SIG-M5 treated with dmso at 0.1 percent for 504 hours (cell line): ENCODE measurements at regions not wholly inside any gene's neighbourhood (a gene's known extent, or its start where the extent isn't known, plus 50 kb on each side); places are given as distances from the start of the nearest gene placed in this dataset.
"Not testable (repeated sequence)": the region's sequence is repeated elsewhere in the genome, so short reads cannot be mapped to it uniquely, and the experiment has no call there.

Experiments
- DNase-seq: peaks from one replicate; lab custom pipeline; 2025; ENCODE audit not compliant: unreplicated experiment; lab: John Stamatoyannopoulos, UW

GRCh38 chr14:44788612-44789011, 173.1 kb downstream of the KLHL28 start:
- no peak for DNase-seq

DNA sequence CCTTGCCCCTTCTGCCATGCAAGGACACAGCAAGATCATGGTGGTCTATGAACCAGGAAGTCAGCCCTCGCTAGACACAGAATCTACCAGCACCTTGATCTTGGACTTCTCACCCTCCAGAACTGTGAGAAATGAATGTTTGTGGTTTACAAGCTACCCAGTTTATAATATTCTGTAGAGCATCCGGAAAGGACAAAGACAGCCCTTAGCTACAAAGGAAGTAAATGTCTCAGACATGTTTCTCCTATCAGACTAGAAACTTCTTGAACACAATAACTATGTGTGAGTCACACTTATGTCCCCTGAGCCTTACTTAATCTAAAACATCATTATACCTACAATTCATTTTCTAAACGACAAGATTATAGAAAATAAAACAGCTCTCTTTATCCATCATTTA, 176.7 kb downstream of the KLHL28 start:
- DNase-seq = no peak

GRCh38 chr14:44783901-44784300, 177.8 kb downstream of the KLHL28 start:
- no peak for DNase-seq

- no peak for DNase-seq
Measured at GRCh38 chr14:44782775-44783238, 178.9 kb downstream of the KLHL28 start.

DNA sequence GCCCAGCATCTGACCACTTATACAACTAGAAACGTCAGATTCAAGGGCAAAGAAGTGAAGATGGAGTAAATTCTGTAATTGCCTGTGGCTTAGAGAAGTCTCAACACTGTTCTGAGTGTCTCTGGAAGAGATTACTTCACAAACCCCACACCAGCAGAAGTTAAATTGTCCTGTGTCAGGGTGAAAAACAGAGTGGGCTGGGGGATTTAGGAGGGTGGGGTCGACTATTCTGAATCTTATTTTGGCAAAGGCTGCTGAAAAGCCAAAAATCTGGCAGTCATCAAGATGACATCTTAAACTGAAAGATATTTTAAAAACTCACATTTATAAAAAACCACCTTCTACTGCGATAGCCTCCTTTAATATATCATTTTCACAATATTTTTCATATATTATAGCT, 180.8 kb downstream of the KLHL28 start:
- no peak for DNase-seq

GRCh38 chr14:44778604-44779003, 183.1 kb downstream of the KLHL28 start:
- peak; percentile 33 for DNase-seq

- no peak for DNase-seq
Measured at GRCh38 chr14:44777584-44777983, 184.2 kb downstream of the KLHL28 start.

- no peak for DNase-seq
Measured at GRCh38 chr14:44775248-44775647, 186.5 kb downstream of the KLHL28 start.

GRCh38 chr14:44774396-44774795, 187.4 kb downstream of the KLHL28 start:
- no peak for DNase-seq

- peak; percentile 40 for DNase-seq
Measured at GRCh38 chr14:44771496-44771895, 190.3 kb downstream of the KLHL28 start.

DNA sequence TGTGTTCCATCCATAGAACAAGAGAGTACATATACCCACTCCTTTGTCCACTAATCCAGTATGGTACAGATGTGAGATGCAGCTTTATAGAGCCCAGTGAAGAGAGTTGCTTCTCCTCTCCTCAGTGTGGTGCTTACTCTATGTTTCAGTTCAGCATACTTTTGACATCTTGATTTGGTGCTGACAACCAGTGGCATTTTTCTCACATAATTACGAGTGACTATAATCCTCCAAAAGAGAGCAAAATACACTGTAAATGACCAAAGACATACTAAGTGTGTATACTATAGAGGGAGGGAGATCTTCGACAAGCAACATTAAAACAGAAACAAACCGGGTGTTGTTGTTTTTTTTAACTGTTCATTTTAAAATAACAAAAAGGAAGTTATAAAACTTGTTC, 191.5 kb downstream of the KLHL28 start:
- no peak for DNase-seq

DNA sequence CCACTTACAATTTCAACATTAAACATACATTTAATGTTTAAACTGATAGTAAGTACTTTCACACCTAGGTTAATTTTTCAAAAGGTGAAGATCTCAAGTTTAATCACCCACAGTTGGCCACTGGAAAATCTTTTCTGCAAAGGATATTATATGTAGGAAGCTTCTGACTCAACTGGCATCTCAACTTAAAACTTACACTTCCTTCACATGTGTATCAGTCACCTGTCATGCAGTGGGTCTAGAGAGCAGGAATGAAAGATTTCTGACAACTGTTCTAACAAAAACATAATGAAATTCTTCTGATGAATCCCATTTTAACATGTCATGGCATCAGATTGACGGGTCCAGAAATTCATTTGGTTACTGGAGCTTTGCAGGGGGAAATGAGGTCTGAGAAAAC, 192.8 kb downstream of the KLHL28 start:
- no peak for DNase-seq

DNA sequence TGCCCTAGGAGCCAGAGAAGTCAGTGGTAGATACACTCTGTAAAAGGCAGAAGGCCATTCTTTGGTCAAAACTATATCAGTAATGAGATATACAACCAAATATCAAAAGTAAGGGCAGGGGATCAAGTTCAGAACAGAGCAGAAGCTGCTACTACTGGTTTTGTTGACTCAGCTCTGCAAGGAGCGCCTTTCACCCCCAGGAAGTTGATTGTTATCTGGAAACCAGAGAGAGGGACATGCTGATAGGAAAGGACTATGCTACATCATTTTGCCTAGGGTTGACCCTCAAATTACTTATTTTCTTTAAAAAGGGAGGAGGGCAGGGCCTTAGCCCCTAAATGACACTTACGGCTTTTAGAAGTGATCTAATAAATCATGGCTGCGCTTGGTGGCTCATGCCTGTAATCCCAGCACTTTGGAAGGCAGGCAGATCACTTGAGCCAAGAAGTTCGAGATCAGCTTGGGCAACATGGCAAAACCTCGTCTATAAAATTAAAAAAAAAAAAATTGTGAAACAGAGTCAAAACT, 194.0 kb downstream of the KLHL28 start:
- DNase-seq = no peak

DNA sequence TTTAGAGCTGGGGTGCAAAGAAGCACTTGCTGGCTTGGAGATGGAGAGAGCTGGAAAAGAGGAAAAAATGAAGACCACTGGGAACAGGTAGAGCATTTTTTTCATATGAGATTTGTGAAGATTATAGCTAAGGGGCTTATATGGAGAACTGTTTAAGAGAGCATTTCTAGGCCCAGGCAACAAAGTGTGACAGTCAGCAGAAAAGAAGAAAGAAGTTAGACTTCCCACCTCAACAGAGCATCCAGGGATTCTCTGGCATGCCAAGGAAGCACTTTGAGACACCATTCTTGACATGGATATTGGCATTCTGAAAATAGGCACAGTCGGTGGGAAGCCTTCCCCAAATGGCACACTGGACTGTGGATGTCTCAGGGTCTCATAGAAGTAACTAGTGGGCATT, 195.5 kb downstream of the KLHL28 start:
- no peak for DNase-seq

- DNase-seq = no peak
Measured at GRCh38 chr14:44763356-44763755, 198.4 kb downstream of the KLHL28 start.

DNA sequence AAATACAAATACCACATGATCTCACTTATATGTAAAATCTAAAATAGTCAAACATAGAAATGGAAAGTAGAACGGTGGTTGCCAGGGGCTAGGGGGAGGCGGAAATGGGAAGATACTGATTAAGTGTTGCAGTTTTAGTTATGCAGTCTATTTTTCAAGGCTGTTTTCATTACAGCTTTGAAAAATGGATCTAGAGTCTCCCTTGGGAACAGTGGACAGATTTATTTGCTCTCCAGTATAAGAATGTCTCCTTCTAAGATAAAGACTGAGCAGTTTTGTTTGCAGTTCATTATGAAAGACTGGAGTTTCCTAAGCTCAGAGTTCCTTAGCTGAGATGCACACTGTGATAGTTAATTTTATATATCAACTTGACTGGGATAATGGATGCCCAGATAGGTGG, 202.5 kb downstream of the KLHL28 start:
- peak; percentile 1 for DNase-seq

- DNase-seq = no peak
Measured at GRCh38 chr14:44756554-44756953, 205.2 kb downstream of the KLHL28 start.

DNA sequence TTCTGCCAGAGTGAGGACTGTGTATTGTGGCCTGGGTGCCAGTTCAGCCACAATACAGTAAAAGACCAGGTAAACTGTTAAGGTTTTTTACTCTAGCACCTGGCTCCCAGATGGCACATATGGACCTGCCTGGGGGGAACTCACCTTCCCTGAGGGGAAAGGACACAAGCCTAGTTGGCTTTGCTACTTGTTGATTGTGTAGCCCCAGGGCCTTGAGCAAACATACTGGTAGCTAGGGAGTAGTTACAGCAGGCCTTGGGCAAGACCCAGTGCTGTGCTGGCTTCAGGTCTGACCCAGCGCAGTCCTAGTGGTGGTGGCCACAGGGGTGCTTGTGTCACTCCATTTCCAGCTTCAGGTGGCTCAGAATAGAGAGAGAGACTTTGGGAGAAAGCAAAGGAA, 216.4 kb downstream of the KLHL28 start:
- no peak for DNase-seq

DNA sequence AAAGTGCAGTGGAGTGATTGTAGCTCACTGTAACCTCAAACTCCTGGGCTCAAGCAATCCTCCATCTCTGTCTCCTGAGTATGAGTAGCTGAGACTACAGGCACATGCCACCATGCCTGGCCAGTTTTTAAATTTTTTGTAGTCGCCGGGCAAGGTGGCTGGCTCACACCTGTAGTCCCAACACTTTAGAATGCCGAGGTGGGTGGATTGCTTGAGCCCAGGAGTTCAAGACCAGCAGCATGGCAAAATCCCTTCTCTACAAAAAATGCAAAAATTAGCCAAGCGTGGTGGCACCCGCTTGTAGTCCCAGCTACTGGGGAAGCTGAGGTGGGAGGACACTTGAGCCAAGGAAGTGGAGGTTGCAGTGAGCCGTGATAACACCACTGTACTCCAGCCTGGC, 219.5 kb downstream of the KLHL28 start:
- DNase-seq = no peak

- no peak for DNase-seq
Measured at GRCh38 chr14:44741431-44741830, 220.3 kb downstream of the KLHL28 start.

DNA sequence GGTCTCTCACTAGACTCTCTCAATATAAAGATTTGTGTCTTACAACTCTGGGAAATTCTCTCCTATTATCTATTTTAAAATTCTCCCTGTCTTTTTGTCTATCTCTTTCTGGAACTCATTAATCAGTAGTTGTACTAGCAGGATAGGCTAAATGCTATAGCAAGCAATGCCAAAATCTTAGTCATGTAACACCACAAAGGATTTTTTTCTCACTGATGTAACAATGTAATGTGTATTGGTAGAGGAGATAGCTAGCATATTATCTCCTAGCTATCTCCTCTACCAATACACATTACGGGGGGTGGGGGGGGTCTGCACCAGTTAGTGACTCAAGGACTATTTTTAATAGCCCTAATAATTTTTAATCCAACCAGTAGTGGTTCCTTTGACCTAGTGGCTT, 225.4 kb downstream of the KLHL28 start:
- no peak for DNase-seq

DNA sequence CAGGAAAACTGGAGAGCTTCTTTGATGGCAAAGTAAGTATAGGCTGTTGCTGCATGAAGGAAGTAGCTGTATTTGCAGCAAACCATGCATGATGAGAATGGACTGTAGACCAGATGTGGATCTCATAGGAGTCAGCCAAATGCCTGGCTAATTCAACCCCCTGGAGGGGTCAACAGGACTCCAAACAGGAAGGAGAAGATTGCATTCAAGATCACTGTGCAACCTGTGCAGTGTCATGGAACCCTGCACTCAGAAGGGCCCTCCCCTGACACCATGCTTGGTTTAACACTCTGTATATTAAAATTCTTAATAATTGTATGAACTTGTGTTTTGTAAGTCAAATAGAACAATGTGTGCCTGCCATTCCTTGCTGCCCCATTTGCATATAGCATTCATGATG, 225.1 kb upstream of the FSCB start:
- no peak for DNase-seq

GRCh38 chr14:44730860-44731259, 223.8 kb upstream of the FSCB start:
- DNase-seq = no peak

DNA sequence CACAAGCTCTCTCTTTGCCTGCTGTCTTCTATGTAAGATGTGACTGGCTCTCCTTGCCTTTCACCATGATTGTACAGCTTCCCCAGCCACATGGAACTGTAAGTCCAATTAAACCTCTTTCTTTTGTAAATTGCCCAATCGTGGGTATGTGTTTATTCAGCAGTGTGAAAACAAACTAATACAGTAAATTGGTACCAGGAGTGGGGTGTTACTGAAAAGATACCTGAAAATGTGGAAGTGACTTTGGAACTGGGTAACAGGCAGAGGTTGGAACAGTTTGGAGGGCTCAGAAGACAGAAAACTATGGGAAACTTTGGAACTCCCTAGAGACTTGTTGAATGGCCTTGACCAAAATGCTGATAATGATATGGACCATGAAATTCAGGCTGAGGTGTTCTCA, 214.3 kb upstream of the FSCB start:
- not testable (repeated sequence) for DNase-seq
